PC-9 (cell line): ENCODE measurements at regions not wholly inside any gene's neighbourhood (a gene's known extent, or its start where the extent isn't known, plus 50 kb on each side); places are given as distances from the start of the nearest gene placed in this dataset.

Experiments used
- CTCF ChIP-seq: fragments of 200-600 bp; sonication (generic); conservative IDR thresholded peaks from 2 replicates; pipeline ENCODE4 v1.6.1; 2017; ENCODE audit warnings: mixed run types, antibody characterized with exemption, mild to moderate bottlenecking, moderate library complexity
- EZH2 ChIP-seq: fragments of 200-600 bp; sonication (generic); IDR thresholded peaks from 2 replicates; pipeline ENCODE4 v1.8.0; 2017; ENCODE audit warnings: antibody characterized with exemption, low read depth

- no peak for TF ChIP-seq CTCF
- TF ChIP-seq EZH2, result no peak
Measured at GRCh38 chr16:79269211-79269863, 331.2 kb downstream of the MAF start.
